HS-5 (cell line): ENCODE measurements at regions not wholly inside any gene's neighbourhood (a gene's known extent, or its start where the extent isn't known, plus 50 kb on each side); places are given as distances from the start of the nearest gene placed in this dataset.

ENCODE experiments used
- DNase-seq: peaks from one replicate; pipeline ENCODE4 v3.0.0-alpha.2; 2012; ENCODE audit warnings: low read depth

DNA sequence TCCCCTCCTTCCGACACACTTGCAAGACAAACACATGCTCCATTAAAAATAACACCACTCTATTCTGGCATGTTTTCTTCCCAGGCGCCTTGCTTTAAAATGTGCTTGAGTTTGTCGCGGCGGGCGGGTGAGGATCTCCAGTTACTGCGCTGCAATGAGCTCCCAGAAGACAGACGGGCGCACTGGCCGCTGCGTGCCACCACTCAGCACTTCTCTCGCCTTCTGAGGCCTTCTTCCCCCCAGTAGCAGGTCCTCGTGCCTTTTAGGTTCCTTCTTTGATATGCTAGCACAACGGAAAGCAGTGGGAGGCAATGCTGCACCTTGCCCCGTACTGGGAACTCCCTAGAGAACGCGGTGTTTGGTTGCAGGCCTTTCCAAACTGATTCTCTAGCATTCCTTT, 279.5 kb upstream of the NR5A2 start:
- DNase-seq = no peak

DNA sequence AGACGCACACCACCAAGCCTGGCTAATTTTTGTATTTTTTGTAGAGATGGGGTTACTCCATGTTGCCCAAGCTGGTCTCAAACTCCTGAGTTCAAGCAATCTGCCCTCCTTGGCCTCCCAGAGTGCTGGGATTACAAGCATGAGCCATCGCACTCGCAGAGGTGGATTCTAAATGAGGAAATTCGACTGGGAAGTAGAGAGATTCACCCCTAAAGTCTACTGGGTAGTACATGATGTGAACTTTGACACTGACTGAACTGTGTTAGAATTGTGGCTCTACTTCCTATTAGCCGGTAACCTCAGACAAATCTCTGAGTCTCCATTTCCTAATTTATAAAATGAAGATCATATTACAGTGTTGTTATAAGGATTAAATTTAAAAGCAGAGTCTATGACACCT, 276.0 kb upstream of the NR5A2 start:
- DNase-seq = no peak

DNA sequence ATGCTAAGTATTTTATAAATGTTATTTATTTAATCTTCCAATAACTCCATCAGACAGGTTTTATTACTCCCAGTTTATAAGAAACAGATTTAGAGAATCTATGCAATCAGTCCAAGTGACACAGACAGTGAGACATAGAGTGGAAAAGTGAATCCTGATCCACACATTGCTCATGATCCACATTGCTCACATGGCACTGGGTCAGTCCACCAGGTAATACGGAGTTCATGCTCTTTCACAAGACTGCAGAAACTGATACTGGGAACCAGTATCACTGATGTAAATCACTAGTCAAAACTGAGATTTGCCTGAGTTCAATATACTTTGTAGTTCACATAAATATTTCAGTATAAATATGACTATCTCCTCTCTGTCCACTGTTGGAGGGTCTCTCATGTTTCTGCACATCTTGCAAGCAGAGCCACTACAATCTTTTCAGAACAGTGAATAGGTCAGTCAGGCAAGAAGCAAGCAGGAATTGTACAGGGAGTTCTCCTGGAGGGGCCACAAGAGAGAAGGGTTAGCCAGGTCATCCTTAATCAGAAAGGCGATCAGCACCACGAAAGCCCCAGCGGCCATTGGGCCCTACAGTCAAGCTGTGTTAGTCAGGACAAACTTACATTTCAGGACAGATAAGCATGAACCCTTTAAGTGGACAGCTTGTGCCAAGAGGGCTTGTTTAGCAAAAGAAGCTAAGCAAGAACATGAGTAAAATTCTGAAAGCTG, 275.4 kb upstream of the NR5A2 start:
- DNase-seq = no peak

DNA sequence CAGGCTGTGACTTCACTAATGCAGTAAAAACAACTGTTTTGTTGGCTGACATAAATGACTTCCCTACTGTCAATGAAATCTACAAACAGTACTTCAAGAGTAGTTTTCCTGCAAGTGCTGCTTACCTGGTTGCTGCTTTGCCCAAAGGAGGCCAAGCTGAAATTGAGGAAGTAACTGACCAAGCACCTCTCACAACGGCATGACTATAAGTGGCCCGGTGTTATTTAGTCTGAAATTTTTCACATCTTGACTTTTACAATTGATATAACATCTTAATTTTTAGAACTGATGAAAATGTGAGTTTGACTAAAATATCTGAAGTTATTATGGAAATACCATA, 274.9 kb upstream of the NR5A2 start:
- no peak for DNase-seq

DNA sequence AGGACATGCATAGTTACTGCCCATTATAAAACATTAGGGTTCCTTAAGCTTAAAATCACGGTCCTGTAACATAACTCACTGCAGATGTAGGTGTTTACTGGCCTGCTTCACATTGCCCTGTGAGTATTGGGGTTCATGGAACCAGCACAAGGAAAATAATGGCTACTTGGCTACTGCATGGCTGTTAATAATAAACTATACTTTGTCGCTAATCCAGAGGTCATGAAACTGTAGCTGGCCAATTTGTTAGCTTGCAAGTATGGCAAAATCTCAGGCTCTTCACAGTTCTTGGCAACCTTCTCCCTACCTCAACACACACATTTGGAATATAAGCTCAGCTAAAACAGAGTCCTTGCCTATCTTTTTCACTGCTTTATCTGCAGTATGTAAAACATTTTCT, 274.0 kb upstream of the NR5A2 start:
- no peak for DNase-seq

DNA sequence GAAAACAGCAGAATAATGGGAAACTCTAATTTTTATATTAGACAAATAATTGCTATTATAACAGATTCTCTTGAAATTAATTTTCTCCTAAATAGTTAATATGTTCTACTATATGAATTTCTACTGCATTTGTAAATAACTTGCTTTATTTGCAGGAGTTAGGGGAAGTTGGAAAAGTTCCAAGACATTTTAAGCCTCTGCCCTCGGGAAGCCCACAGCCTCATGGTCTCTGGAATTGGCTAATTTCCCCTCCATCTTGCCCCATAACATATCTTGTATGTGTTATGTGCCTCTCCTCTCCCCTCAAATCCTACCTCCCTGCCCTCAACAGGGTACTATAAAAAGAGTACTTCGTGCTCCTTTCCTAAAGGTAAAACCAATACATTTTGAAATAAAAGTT, 271.4 kb upstream of the NR5A2 start:
- no peak for DNase-seq

DNA sequence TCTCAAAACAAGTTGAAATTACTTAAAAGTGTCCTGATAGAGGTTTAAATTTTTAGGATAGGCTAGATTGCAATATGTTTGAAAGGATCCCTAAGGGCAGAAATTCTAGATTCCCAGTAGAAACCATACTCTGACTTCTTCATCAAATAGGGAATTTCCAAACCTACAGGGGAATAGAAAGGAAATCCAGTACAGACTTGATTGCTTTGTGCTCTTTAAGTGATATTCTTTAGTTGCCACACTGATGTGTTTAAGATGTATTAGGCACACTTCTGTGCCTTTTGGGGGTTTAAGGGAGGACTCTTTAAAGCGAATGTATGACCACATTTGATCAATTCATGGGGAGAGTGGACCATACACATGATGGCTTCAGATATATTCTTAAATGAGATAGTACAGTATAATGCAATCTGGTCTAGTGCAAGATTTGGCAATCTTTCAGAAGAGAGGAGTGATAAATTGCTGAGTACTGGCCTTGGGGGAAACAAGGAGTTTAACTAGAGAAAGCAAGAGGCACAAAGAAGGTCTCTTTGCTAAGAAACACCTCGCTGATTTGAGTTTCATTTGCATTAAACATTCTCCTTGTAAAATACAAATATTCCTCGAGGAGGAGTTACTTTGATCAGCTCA, 268.8 kb upstream of the NR5A2 start:
- DNase-seq = no peak

DNA sequence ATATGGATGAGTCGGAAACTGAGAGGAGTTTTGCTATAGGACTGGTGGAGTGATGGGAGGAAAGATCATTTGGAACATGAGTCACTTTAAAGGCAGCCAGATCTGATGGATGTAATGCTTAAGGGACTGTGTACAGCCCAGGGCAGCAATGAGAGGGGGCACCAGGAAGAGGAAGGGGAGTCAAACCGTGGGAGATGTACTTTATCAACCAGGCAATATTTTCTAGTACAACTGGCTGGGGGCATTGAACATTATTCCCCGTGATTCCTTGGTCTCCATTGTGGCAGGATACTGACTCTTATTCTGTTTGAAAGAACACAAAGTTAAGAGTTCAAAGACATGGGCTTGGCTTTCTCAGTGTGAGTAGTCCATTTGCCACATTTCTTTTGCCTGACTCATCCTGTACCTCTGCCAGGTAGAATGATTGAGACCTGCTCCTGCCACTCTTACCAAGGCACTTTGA, 268.2 kb upstream of the NR5A2 start:
- DNase-seq = peak; percentile 57

DNA sequence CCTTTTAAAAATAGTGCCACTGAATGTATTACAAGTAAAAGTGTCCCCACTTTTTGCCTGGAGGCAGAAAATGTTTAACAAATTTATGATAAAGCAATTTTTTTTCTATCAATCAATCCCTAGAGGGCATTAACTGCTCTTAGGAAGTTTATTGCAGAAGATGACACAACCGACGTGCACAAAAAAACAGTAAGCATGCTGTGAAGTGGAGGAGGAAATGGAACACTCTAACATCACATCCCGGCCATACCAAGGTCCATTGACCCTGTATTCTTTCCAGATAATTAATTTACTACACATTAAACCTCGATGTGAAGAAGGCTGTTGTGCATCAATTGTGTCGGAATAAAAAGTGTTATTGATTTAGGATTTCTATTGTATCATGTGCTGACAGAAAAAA, 264.9 kb upstream of the NR5A2 start:
- no peak for DNase-seq

DNA sequence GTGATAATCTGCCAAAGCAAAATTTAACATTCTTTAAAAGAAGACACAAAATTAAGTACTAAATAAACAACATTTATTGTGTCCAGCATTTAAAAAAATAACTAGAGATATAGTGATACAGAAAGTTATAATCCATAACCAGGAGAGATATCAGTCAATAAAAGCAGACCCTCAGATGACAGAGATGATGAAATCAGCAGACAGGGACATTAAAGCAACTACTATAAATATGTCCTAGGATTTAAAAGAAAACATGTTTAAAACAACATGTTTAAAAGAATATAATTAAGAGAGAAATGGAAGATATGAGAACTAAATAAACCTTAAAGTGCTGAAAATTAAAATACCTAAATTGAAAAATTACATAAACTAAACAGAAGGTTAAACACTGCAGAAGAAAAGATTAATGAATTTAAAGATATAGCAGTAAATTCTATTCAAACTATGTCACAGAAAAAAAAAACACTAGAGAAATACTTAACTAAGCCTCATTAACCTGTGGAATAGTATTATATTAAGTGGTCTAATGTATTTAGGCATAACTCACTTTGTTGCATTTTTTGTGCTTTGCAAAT, 261.2 kb upstream of the NR5A2 start:
- no peak for DNase-seq

DNA sequence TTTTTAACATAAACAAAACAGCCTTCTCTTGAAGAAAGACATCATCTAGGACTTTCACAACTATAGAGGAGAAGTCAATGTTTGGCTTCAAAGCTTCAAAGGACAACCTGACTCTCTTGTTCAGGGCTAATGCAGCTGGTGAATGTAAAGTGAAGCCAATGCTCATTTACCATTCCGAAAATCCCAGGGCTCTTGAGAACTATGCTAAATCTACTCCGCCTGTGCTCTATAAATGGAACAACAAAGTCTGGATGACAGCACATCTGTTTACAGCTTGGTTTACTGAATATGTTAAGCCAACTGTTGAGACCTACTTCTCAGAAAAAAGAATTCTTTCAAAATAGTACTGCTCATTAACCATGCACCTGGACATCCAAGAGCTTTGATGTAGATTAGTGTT, 259.8 kb upstream of the NR5A2 start:
- DNase-seq = no peak

DNA sequence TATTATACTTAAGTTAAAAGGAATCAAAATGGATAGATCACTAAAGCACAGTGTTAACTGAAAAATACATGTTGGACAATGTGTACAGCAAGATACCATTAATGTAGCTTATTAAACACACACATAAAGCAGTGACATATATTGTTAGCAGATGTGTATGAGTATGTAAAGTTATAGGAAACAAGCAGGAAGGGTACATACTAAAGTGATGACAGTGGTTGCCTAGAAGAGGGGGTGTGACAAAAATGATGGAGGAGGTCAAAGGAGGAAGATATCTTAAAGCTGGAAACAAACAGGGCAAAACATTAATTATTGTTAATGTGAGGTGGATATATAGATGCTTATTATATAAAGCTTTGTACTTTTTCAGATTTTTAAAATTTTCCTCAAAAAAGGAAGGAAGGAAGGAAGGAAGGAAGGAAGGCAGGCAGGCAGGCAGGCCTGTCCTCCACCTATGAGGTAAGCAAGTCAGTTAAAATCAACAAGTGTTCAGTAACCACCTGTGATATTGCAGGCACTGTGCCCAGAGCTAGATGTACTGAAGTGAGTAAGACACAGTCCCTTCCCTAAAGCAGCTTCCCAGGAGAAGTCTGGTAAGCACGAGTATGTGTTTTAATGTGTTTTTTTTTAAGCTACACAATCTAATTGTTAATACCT, 252.9 kb upstream of the NR5A2 start:
- DNase-seq = no peak

DNA sequence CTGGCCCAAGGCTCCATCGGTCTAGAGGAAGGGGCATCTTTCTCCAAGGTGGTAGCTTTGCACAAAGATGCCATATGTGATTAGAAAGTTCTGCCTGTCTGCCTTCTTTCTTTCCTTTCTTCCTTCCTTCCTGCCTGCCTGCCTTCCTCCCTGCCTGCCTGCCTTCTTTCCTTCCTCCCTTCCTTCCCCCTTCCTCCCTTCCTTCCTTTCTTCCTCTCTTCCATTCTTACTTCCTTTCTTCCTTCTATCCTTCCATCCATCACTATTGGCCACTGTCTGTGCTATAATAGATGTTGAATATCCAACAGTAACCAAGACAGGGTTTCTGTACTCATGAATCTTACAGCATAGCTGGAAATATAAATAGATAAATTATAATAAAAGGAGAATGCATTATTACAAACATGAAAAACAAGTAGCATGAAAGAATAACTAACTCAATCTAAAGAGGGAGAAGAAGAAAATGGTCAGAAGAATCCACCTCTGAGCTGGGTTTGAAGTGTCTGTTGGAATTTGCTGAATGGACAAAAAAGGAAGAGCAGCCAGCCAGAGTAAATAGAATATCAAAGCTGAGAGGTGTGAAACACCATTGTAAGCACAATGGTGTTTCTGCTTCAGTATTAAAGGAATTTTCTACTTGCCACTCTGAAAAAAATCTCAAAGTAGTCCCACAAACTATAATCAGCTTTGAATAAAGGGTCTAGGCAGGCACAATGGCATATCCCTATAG, 250.6 kb upstream of the NR5A2 start:
- DNase-seq = no peak

DNA sequence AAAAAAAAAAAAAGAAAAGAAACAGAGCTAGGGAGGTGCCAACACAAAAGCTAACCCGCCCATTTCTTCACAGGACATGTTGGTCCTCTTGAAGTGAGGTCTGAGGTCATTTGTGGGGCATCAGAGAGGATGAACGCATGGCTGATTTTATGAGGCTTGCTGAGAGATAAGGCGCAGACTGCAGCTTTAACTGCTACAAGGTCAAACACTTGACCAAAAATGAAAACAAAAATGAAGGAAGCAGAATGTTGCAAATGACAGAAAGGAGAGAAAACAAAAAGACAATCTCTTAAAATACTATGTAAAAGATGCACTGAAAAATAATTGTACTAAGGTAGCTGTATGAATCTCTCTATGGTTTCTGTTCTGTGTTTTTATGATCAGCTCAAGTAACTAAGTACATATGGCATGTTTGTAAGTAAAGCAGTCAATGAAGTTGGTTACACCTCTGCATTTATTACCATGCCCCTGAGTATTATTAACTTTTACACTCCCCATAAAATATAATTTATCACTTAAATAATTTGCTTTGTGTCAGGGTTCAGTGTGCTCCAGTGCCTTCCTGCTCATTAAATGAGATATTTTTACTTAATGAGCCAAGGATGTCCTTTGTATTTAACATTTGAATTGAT, 249.1 kb upstream of the NR5A2 start:
- DNase-seq = no peak

DNA sequence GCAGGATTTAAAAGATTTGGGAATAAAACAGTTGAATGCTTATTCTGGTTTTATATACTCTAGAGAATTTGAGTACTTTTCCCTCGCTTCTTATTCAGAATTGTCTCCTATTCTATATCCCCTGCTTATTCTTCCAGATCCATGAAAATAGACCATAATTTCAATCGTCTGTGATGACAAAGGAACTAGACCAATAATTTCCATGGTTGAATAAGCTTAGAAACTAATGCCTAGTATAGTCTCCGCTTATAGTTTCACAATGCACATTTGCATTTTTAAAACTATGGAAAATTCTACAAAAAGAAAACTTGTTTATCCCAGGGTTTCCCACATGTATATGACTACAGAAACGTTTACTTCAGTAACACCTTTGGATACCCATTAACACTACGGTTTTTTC, 247.4 kb upstream of the NR5A2 start:
- no peak for DNase-seq

DNA sequence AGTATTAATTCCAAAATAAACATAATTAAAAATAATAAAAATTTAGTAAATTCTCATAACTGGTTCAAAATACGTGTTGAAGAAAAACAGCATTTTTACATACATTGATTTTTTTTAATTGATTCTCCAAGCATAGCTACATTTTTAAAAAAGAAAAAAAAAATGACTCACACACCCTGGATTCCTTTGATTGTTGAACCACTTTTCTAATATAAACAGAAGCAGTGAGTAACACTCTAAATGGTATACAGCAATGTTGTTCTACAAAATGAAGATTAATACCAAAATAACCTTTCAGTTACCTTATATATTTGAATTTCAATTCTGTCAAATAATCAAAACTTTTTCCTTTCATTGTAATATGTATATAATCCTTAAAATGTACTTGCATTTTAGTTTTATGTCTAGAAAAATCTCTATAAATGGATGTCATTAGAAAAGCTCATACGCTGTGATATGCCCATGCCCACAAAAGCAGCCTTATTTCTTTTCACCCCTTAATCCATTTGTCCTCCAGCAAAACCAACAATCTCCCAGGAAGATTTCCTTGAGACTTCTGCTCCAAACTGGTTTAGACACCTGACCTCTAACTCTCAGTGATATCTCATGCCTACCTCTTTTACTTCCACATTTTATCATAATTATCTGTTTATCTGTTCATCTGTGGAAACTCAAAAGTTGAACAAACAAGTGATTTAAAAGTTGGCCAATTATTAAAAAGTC, 246.4 kb upstream of the NR5A2 start:
- no peak for DNase-seq

DNA sequence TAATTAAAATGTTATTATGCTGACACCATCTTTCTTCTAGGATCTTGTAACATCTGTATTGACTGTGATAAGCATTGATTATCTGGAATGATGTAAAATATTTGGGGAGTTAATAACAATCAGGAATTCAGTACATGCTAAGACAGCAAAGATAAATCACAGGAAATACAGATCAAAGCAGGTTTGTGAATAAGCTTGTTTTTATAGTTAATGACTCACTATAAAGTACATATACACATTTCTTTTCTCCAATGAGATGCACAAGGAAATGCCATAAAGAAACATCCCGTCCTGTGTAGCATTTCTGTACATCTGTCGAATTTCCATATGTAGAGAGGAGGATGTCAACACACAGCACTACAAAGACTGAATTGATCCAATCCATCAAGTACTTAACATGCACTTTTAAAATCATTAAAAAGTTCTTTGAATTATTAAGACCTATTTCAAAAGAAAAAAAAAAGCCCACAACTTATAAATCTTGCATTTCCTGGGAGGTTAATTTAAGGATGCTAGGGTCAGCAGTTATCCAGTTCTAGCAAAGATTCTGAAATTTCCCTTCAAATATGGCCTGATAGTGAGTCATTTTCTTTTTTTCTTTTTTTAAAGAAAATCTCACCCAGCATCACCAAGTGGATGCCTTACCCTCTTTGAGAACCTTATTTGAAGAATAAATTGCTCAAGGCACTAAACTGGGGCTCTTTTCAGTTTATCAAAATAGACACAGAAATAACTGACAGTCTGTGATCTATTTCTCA, 243.2 kb upstream of the NR5A2 start:
- peak; percentile 48 for DNase-seq

DNA sequence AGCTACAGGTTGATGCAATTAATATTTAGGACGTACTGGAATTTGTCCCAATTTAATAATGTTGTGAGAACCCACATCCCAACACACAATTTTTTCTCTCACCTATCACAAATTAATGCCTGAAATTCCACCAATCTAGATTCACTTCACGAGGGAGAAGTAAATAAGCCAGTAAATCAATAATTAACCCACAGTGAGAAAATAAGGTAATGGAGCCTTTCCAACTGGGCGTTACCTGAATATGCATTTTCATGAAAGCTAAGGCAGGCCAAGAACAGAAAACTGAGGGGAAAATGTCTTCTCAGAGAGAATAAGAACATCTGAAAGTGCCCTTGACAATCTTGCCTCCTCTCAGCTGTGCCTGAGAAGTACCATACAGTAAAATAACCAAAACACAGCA, 240.8 kb upstream of the NR5A2 start:
- DNase-seq = no peak

DNA sequence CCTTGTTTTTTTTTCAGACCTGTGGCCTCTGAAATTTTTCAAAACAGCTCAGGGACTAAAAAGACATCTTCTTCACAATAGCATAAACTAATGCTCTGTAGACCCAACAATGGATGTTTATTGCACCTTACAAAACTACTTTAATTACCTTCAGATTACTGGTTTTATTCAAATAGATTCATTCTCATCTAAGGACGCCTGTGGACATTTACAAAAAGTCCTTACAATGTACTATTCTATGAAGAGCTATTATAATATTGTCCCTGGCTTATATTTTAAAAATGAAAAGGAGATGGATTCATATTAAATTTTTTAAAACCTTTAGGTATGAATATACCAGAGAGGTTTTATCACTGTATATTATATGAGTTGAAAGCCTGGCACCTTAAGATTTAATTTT, 238.4 kb upstream of the NR5A2 start:
- no peak for DNase-seq

DNA sequence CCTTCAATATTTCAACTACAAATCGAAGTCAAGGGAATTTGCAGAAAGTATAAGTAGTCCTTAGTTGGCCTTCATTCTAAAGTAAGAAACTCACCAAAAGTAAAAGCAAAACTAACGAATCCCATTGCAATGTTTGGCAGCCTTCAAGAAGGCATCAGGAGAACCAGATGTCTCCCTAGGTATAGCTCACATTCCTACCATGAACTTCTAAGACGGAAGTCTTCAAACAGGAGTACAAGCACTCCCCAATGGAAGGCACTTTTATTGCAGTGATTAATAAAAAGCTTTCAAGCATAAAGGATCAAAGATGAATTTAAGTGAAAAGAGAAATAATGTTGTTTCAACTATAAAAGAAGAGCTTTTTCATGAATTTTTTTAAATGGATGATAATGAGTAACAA, 236.0 kb upstream of the NR5A2 start:
- DNase-seq = no peak

DNA sequence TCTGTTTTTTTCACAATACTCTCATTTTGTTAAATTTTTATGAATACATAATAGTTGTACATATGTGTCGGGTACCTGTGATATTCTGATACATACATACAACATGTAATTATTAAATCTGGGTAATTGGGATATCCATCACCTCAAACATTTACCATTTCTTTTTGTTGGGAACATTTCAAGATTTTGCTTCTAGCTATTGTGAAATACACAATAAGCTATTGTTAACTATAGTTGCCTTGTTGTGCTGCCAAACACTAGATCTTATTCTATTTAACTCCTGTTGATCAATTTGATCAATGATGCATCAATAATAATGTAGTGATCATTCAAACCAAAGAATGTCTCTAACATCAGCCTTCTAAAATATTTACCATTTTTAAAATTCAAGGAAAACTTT, 234.6 kb upstream of the NR5A2 start:
- DNase-seq = no peak
